Transverse colon (tissue), 4 donors: ENCODE measurements at regions not wholly inside any gene's neighbourhood (a gene's known extent, or its start where the extent isn't known, plus 50 kb on each side); places are given as distances from the start of the nearest gene placed in this dataset.

ENCODE experiments used
- DNase-seq: peaks from one replicate; pipeline ENCODE4 v3.0.0-alpha.2; 2019
- H3K27ac ChIP-seq, 4 donors: fragments of 200-600 bp; sonication (generic); 2 replicates each; pipeline ENCODE4 v1.5.1; 2016 to 2018; ENCODE audit warnings: inconsistent platforms in 4 of 4
- H3K27me3 ChIP-seq: fragments of 200-600 bp; sonication (generic); 2 replicates; pipeline ENCODE4 v1.5.1; 2017; ENCODE audit warnings: inconsistent platforms
- H3K36me3 ChIP-seq, 4 donors: fragments of 200-600 bp; sonication (generic); 2 replicates each; pipeline ENCODE4 v1.5.1; 2017 to 2019; ENCODE audit warnings: inconsistent platforms in 4 of 4
- H3K4me1 ChIP-seq, 4 donors: fragments of 200-600 bp; sonication (generic); 2 replicates each; pipeline ENCODE4 v1.5.1; 2017 to 2020; ENCODE audit warnings: inconsistent platforms in 4 of 4
- H3K4me3 ChIP-seq, 4 donors: fragments of 200-600 bp; sonication (generic); 1 replicate in 1 of 4; 2 replicates in 3 of 4; pipeline versions ENCODE4 v1.5.1 to v1.6.1; 2017 to 2019; ENCODE audit warnings: inconsistent platforms in 4 of 4
- H3K9me3 ChIP-seq, 2 donors: fragments of 200-600 bp; sonication (generic); 2 replicates each; pipeline ENCODE4 v1.5.1; 2017 to 2019; ENCODE audit warnings: inconsistent platforms in 2 of 2
- CTCF ChIP-seq, 5 experiments: fragments of 200-600 bp in 3 of 5; fragments of 450-650 bp in 2 of 5; sonication (generic) in 3 of 5; IDR thresholded peaks; 1 replicate in 2 of 5; 2 replicates in 3 of 5; pipeline ENCODE4 v1.5.1; 2016 to 2017; ENCODE audit warnings: antibody characterized with exemption in 5 of 5, inconsistent platforms in 3 of 5, mild to moderate bottlenecking in 2 of 5, moderate library complexity in 1 of 5
- EP300 ChIP-seq: sonication (generic); formaldehyde crosslinking; IDR thresholded peaks from one replicate; pipeline ENCODE4 v1.6.1; 2017; ENCODE audit warnings: antibody characterized with exemption, low read depth
- POLR2A ChIP-seq: fragments of 450-650 bp; IDR thresholded peaks from one replicate; pipeline ENCODE4 v1.6.1; 2016; ENCODE audit warnings: antibody characterized with exemption, mild to moderate bottlenecking, moderate library complexity
- POLR2AphosphoS5 ChIP-seq, 3 donors: sonication (generic); formaldehyde crosslinking; IDR thresholded peaks; one replicate each; pipeline ENCODE4 v1.6.1; 2016; ENCODE audit warnings: antibody characterized with exemption in 3 of 3
- WGBS, 2 donors: methylation state at CpG; one replicate each; pipeline ENCODE4 v1.1.5; 2018; ENCODE audit warnings: low coverage in 1 of 2; 5-methylcytosine and 5-hydroxymethylcytosine counted together
- in situ Hi-C, 4 donors: fragments of 200-750 bp; cut with MboI; loops; one replicate each; pipeline versions ENCODE4 v1.15.0 to v1.15.1; 2017; ENCODE audit warnings: low sequenced_read_pairs in 3 of 4, low pct_ligation_motif_present in 1 of 4, low pct_unique_long_range_greater_than_20kb in 1 of 4
- intact Hi-C: fragments of 100-400 bp; cut with DNase I; formaldehyde crosslinking; loops from one replicate; pipeline ENCODE4 v1.15.1; 2023; ENCODE audit warnings: low total_unique reads

- Histone ChIP-seq H3K27me3 (no peaks in the 10 kb centered on the region), H3K4me1 (no peaks in the 10 kb centered on the region), H3K4me3 (no peak overlapping the region), H3K27ac (no peak overlapping the region), H3K9me3 (no peaks in the 10 kb centered on the region), H3K36me3 (no peaks in the 10 kb centered on the region)
- WGBS, 2 donors, result 40 to 43% methylated on average over 1 of the region's 1 CpG
- no peak for DNase-seq
- in situ Hi-C loops, result no loop called here
- no peak for TF ChIP-seq CTCF (IDR thresholded peaks at IDR 0.05)
- TF ChIP-seq POLR2AphosphoS5 (IDR thresholded peaks at IDR 0.05), result no peak
- TF ChIP-seq POLR2A, result no peak
- intact Hi-C loops, result no loop called here
Observed at GRCh38 chr5:116668390-116668789, 93.8 kb upstream of the SEMA6A start.

GRCh38 chr5:116666901-116667300 is 92.3 kb upstream of the SEMA6A start:
- in situ Hi-C loops (no loop called here), intact Hi-C loops (no loop called here)
- no peaks in the 10 kb centered on the region for H3K27me3 ChIP-seq
- no peak for TF ChIP-seq EP300
- no peak for TF ChIP-seq POLR2AphosphoS5 (IDR thresholded peaks at IDR 0.05)
- no peak for TF ChIP-seq CTCF (IDR thresholded peaks at IDR 0.05)
- no peak for TF ChIP-seq POLR2A
- no peak overlapping the region for H3K4me3 ChIP-seq
- 61 to 63% methylated on average over 3 of the region's 3 CpGs for WGBS, 2 donors
- no peaks in the 10 kb centered on the region for H3K4me1 ChIP-seq
- no peak for DNase-seq
- H3K9me3 ChIP-seq, result no peaks in the 10 kb centered on the region
- no peak overlapping the region for H3K27ac ChIP-seq
- H3K36me3 ChIP-seq, result no peaks in the 10 kb centered on the region

GRCh38 chr5:116664988-116665387 is 90.4 kb upstream of the SEMA6A start:
- TF ChIP-seq CTCF (IDR thresholded peaks at IDR 0.05) (no peak), EP300 (no peak), POLR2A (no peak), POLR2AphosphoS5 (IDR thresholded peaks at IDR 0.05) (no peak)
- no peaks in the 10 kb centered on the region for H3K27me3 ChIP-seq
- intact Hi-C loops (no loop called here), in situ Hi-C loops (no loop called here)
- H3K4me1 ChIP-seq, result no peaks in the 10 kb centered on the region
- H3K9me3 ChIP-seq, result no peaks in the 10 kb centered on the region
- DNase-seq, result no peak
- H3K4me3 ChIP-seq, result no peak overlapping the region
- no peak overlapping the region for H3K27ac ChIP-seq
- H3K36me3 ChIP-seq, result no peaks in the 10 kb centered on the region
- whole genome bisulfite sequencing, 2 donors, result 67 to 76% methylated on average over 5 of the region's 5 CpGs

- TF ChIP-seq CTCF (IDR thresholded peaks at IDR 0.05) (no peak), POLR2A (no peak), EP300 (no peak), POLR2AphosphoS5 (IDR thresholded peaks at IDR 0.05) (no peak)
- no peaks in the 10 kb centered on the region for H3K4me1 ChIP-seq
- intact Hi-C loops (no loop called here), in situ Hi-C loops (no loop called here)
- no peak for DNase-seq
- H3K27me3 ChIP-seq, result no peaks in the 10 kb centered on the region
- H3K36me3 ChIP-seq, result no peaks in the 10 kb centered on the region
- H3K9me3 ChIP-seq, result no peaks in the 10 kb centered on the region
- H3K4me3 ChIP-seq, result no peak overlapping the region
- H3K27ac ChIP-seq, result no peak overlapping the region
- WGBS, 2 donors, result 36 to 39% methylated on average over 1 of the region's 1 CpG
Observed at GRCh38 chr5:116663081-116663480, 88.5 kb upstream of the SEMA6A start.
